Thyroid gland (tissue), 4 donors: ENCODE measurements at regions not wholly inside any gene's neighbourhood (a gene's known extent, or its start where the extent isn't known, plus 50 kb on each side); places are given as distances from the start of the nearest gene placed in this dataset.
"Not testable (repeated sequence)": the region's sequence is repeated elsewhere in the genome, so short reads cannot be mapped to it uniquely, and the experiment has no call there.

ENCODE experiments used
- DNase-seq, 2 donors: peaks; one replicate each; pipeline ENCODE4 v3.0.0-alpha.2; 2019
- H3K27ac ChIP-seq, 3 donors: fragments of 200-600 bp; sonication (generic); 1 replicate in 2 of 3; 2 replicates in 1 of 3; pipeline ENCODE4 v1.5.1; 2016 to 2019; ENCODE audit warnings: mild to moderate bottlenecking in 1 of 3, moderate library complexity in 1 of 3
- H3K27me3 ChIP-seq: fragments of 200-600 bp; sonication (generic); one replicate; pipeline ENCODE4 v1.5.1; 2019
- H3K36me3 ChIP-seq, 2 donors: fragments of 200-600 bp; sonication (generic); one replicate each; pipeline ENCODE4 v1.5.1; 2016 to 2019
- H3K4me1 ChIP-seq, 2 donors: fragments of 200-600 bp; sonication (generic); one replicate each; pipeline ENCODE4 v1.5.1; 2017 to 2019
- H3K4me3 ChIP-seq, 3 donors: fragments of 200-600 bp; sonication (generic); replicated peaks in 1 of 3; 1 replicate in 2 of 3; 2 replicates in 1 of 3; pipeline ENCODE4 v1.5.1; 2016; ENCODE audit warnings: mild to moderate bottlenecking in 1 of 3
- H3K9me3 ChIP-seq: fragments of 200-600 bp; sonication (generic); one replicate; pipeline ENCODE4 v1.5.1; 2017
- CTCF ChIP-seq, 6 experiments: fragments of 200-600 bp in 3 of 6; fragments of 450-650 bp in 3 of 6; sonication (generic) in 3 of 6; IDR thresholded peaks; one replicate each; pipeline ENCODE4 v1.5.1; 2016 to 2019; ENCODE audit warnings: antibody characterized with exemption in 6 of 6, mild to moderate bottlenecking in 2 of 6, inconsistent platforms in 1 of 6, moderate library complexity in 1 of 6
- POLR2A ChIP-seq, 2 donors: fragments of 450-650 bp; IDR thresholded peaks; one replicate each; pipeline ENCODE4 v1.6.1; 2017; ENCODE audit warnings: antibody characterized with exemption in 2 of 2, mild to moderate bottlenecking in 2 of 2, moderate library complexity in 1 of 2
- whole genome bisulfite sequencing, 2 donors: methylation state at CpG; one replicate each; pipeline ENCODE4 v1.1.5; 2017; 5-methylcytosine and 5-hydroxymethylcytosine counted together
- intact Hi-C: fragments of 100-400 bp; cut with DNase I; formaldehyde crosslinking; loops from one replicate; pipeline ENCODE4 v1.15.1; 2023

DNA sequence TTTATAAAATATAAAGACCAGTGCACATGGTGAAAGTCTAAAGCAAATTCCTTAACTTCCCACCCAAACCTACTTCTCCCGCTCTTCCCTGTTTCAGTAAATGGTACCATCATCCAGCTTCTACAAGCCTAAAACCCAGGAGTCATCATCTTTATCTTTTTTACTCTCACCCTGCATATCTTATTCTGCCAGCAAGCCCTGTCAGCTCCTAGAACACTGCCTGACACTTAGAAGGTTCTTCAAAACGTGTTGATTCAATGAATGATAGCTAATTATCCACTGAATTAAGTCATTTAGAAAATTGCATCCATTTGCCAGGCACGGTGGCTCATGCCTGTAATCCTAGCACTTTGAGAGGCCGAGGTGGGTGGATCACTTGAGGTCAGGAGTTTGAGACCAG, 185.7 kb downstream of the TFAP2B start:
- Histone ChIP-seq H3K4me1 (no peaks in the 10 kb centered on the region), H3K4me3 (no peak overlapping the region), H3K36me3 (no peaks in the 10 kb centered on the region), H3K9me3 (no peaks in the 10 kb centered on the region), H3K27ac (no peak overlapping the region), H3K27me3 (no peaks in the 10 kb centered on the region)
- intact Hi-C loops = no loop called here
- TF ChIP-seq CTCF (IDR thresholded peaks at IDR 0.05) = no peak
- TF ChIP-seq POLR2A (IDR thresholded peaks at IDR 0.05) = no peak
- DNase-seq = no peak
- WGBS, 2 donors = 65 to 73% methylated on average over 4 of the region's 4 CpGs

DNA sequence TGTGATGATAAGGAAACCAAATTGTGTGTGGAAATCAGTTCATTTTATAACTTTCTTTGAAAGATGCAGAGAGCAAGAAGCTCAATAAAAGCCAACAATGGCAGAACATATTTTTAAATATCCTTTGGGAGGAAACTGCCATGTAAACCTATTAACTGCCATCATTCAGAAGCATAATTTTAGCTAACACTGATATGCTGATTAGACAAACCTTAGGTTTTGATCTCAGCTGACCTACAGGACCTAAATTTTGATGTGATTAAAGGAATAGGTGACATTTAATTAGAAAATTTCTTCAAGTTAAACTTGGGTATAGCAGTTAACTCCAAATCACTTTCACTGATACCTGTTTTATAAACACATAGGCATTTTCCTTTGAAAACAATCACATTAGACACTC, 187.1 kb downstream of the TFAP2B start:
- Histone ChIP-seq H3K9me3 (no peaks in the 10 kb centered on the region), H3K36me3 (no peaks in the 10 kb centered on the region), H3K4me3 (no peak overlapping the region), H3K4me1 (no peaks in the 10 kb centered on the region), H3K27me3 (no peaks in the 10 kb centered on the region), H3K27ac (no peak overlapping the region)
- no peak for DNase-seq
- intact Hi-C loops = no loop called here
- no peak for TF ChIP-seq POLR2A (IDR thresholded peaks at IDR 0.05)
- no peak for TF ChIP-seq CTCF (IDR thresholded peaks at IDR 0.05)

GRCh38 chr6:51007237-51007636, 188.6 kb downstream of the TFAP2B start:
- H3K27ac ChIP-seq = no peak overlapping the region
- H3K9me3 ChIP-seq = no peaks in the 10 kb centered on the region
- DNase-seq = no peak
- no peaks in the 10 kb centered on the region for H3K27me3 ChIP-seq
- no peak overlapping the region for H3K4me3 ChIP-seq
- H3K4me1 ChIP-seq = no peaks in the 10 kb centered on the region
- no peaks in the 10 kb centered on the region for H3K36me3 ChIP-seq
- TF ChIP-seq POLR2A (IDR thresholded peaks at IDR 0.05) = no peak
- no peak for TF ChIP-seq CTCF (IDR thresholded peaks at IDR 0.05)
- intact Hi-C loops = no loop called here

GRCh38 chr6:51008693-51009092, 190.0 kb downstream of the TFAP2B start:
- H3K4me3 ChIP-seq, H3K36me3 ChIP-seq, H3K27ac ChIP-seq, H3K9me3 ChIP-seq, H3K27me3 ChIP-seq, DNase-seq, H3K4me1 ChIP-seq, intact Hi-C loops: not testable (repeated sequence)
- 85 to 100% methylated on average over 1 of the region's 1 CpG for WGBS, 2 donors

- DNase-seq = no peak
- Histone ChIP-seq H3K27ac (no peak overlapping the region), H3K4me3 (no peak overlapping the region), H3K9me3 (no peaks in the 10 kb centered on the region), H3K4me1 (no peaks in the 10 kb centered on the region), H3K36me3 (no peaks in the 10 kb centered on the region), H3K27me3 (no peaks in the 10 kb centered on the region)
- no peak for TF ChIP-seq CTCF (IDR thresholded peaks at IDR 0.05)
- no peak for TF ChIP-seq POLR2A (IDR thresholded peaks at IDR 0.05)
- intact Hi-C loops = no loop called here
Observed at GRCh38 chr6:51013376-51013775, 194.7 kb downstream of the TFAP2B start.

DNA sequence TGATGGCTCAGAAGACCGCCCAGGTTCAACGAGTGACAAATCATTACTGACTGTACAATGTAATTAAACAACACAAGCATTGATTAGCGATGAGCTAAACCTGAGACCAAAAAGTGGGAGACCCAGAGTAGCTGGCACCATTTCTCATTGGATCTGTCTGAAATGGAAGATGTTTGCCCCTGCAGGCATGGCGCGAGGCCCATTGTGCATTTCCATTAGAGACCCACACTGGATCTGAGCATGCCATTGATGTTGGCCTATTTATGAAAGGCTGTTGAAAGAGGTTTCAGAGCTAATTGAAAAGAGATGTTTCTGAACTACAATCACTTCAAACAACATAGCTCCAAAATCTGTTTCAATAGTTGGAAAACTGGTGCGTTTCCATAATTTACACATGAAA, 196.7 kb downstream of the TFAP2B start:
- H3K4me3 ChIP-seq = no peak overlapping the region
- no peaks in the 10 kb centered on the region for H3K4me1 ChIP-seq
- intact Hi-C loops = no loop called here
- H3K27ac ChIP-seq = no peak overlapping the region
- no peaks in the 10 kb centered on the region for H3K9me3 ChIP-seq
- WGBS, 2 donors = 89% methylated on average over 6 of the region's 6 CpGs
- no peaks in the 10 kb centered on the region for H3K27me3 ChIP-seq
- TF ChIP-seq CTCF (IDR thresholded peaks at IDR 0.05) = no peak
- no peak for TF ChIP-seq POLR2A (IDR thresholded peaks at IDR 0.05)
- no peaks in the 10 kb centered on the region for H3K36me3 ChIP-seq
- no peak for DNase-seq
